ENCODE measurements at regions not wholly inside any gene's neighbourhood (a gene's known extent, or its start where the extent isn't known, plus 50 kb on each side); places are given as distances from the start of the nearest gene placed in this dataset.

GRCh38 chrX:52585892-52586291, 68.8 kb downstream of the SSX7 start:
- no peaks in the 10 kb centered on the region for H4K20me1 ChIP-seq (ENCODE audit: control insufficient read depth, insufficient read depth, low read depth, low read length)
- H3K9me2 ChIP-seq (replicated peaks; ENCODE audit: control insufficient read depth, low read length) = no peaks in the 10 kb centered on the region
- no peaks in the 10 kb centered on the region for H3K9me3 ChIP-seq (ENCODE audit: control insufficient read depth, insufficient read depth, low read length)
- no peak overlapping the region for H3K4me3 ChIP-seq (ENCODE audit: low read length)
- no peaks in the 10 kb centered on the region for H3K36me3 ChIP-seq (ENCODE audit: control insufficient read depth, low read length)
- H3K27me3 ChIP-seq (ENCODE audit: control insufficient read depth, low read length) = no peaks in the 10 kb centered on the region
- H3K79me2 ChIP-seq (ENCODE audit: control insufficient read depth, low read length) = no peaks in the 10 kb centered on the region
- TF ChIP-seq, protein P1, sequence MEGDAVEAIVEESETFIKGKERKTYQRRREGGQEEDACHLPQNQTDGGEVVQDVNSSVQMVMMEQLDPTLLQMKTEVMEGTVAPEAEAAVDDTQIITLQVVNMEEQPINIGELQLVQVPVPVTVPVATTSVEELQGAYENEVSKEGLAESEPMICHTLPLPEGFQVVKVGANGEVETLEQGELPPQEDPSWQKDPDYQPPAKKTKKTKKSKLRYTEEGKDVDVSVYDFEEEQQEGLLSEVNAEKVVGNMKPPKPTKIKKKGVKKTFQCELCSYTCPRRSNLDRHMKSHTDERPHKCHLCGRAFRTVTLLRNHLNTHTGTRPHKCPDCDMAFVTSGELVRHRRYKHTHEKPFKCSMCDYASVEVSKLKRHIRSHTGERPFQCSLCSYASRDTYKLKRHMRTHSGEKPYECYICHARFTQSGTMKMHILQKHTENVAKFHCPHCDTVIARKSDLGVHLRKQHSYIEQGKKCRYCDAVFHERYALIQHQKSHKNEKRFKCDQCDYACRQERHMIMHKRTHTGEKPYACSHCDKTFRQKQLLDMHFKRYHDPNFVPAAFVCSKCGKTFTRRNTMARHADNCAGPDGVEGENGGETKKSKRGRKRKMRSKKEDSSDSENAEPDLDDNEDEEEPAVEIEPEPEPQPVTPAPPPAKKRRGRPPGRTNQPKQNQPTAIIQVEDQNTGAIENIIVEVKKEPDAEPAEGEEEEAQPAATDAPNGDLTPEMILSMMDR (IDR thresholded peaks at IDR 0.05; ENCODE audit: low read depth, low read length, poor library complexity, severe bottlenecking) = no peak
- no peak for TF ChIP-seq EZH2phosphoT487 (IDR thresholded peaks at IDR 0.05; ENCODE audit: borderline replicate concordance, low read length)
- no peak overlapping the region for H3K27ac ChIP-seq (ENCODE audit: low read depth, low read length)
- H3K4me2 ChIP-seq (ENCODE audit: low read length) = no peak overlapping the region
- H3F3A ChIP-seq (ENCODE audit: control insufficient read depth, insufficient read depth) = no peaks in the 10 kb centered on the region
- H3K4me1 ChIP-seq (ENCODE audit: control insufficient read depth, low read length) = no peaks in the 10 kb centered on the region

- Histone ChIP-seq H3K4me3 (ENCODE audit: low read length) (no peak overlapping the region), H3K4me1 (ENCODE audit: control insufficient read depth, low read length) (no peaks in the 10 kb centered on the region), H3K27ac (ENCODE audit: low read depth, low read length) (no peak overlapping the region), H3K27me3 (ENCODE audit: control insufficient read depth, low read length) (no peaks in the 10 kb centered on the region), H3K79me2 (ENCODE audit: control insufficient read depth, low read length) (no peaks in the 10 kb centered on the region), H3K9me2 (replicated peaks; ENCODE audit: control insufficient read depth, low read length) (no peaks in the 10 kb centered on the region), H4K20me1 (ENCODE audit: control insufficient read depth, insufficient read depth, low read depth, low read length) (no peaks in the 10 kb centered on the region), H3K36me3 (ENCODE audit: control insufficient read depth, low read length) (no peaks in the 10 kb centered on the region), H3K4me2 (ENCODE audit: low read length) (no peak overlapping the region), H3K9me3 (ENCODE audit: control insufficient read depth, insufficient read depth, low read length) (no peaks in the 10 kb centered on the region), H3F3A (ENCODE audit: control insufficient read depth, insufficient read depth) (no peaks in the 10 kb centered on the region)
- TF ChIP-seq, protein P1 (IDR thresholded peaks at IDR 0.05; ENCODE audit: low read depth, low read length, poor library complexity, severe bottlenecking) = no peak
- TF ChIP-seq EZH2phosphoT487 (IDR thresholded peaks at IDR 0.05; ENCODE audit: borderline replicate concordance, low read length) = no peak
These were observed 60.8 kb upstream of the XAGE1B start for GRCh38 chrX:52577464-52578173.

GRCh38 chrX:52576946-52577345, 60.1 kb upstream of the XAGE1B start:
- TF ChIP-seq, protein P1 (IDR thresholded peaks at IDR 0.05; ENCODE audit: low read depth, low read length, poor library complexity, severe bottlenecking) = no peak
- no peak for TF ChIP-seq EZH2phosphoT487 (IDR thresholded peaks at IDR 0.05; ENCODE audit: borderline replicate concordance, low read length)
- no peak overlapping the region for H3K27ac ChIP-seq (ENCODE audit: low read depth, low read length)
- H3K9me2 ChIP-seq (replicated peaks; ENCODE audit: control insufficient read depth, low read length) = no peaks in the 10 kb centered on the region
- no peaks in the 10 kb centered on the region for H3K79me2 ChIP-seq (ENCODE audit: control insufficient read depth, low read length)
- no peaks in the 10 kb centered on the region for H3K36me3 ChIP-seq (ENCODE audit: control insufficient read depth, low read length)
- no peaks in the 10 kb centered on the region for H3K4me1 ChIP-seq (ENCODE audit: control insufficient read depth, low read length)
- H4K20me1 ChIP-seq (ENCODE audit: control insufficient read depth, insufficient read depth, low read depth, low read length) = no peaks in the 10 kb centered on the region
- H3K4me2 ChIP-seq (ENCODE audit: low read length) = no peak overlapping the region
- no peaks in the 10 kb centered on the region for H3K27me3 ChIP-seq (ENCODE audit: control insufficient read depth, low read length)
- H3K9me3 ChIP-seq (ENCODE audit: control insufficient read depth, insufficient read depth, low read length) = no peaks in the 10 kb centered on the region
- no peak overlapping the region for H3K4me3 ChIP-seq (ENCODE audit: low read length)
- no peaks in the 10 kb centered on the region for H3F3A ChIP-seq (ENCODE audit: control insufficient read depth, insufficient read depth)
